Neutrophil (primary cell): ENCODE measurements at regions not wholly inside any gene's neighbourhood (a gene's known extent, or its start where the extent isn't known, plus 50 kb on each side); places are given as distances from the start of the nearest gene placed in this dataset.

Source experiments
- H3K27ac ChIP-seq: fragments of 200-600 bp; sonication (generic); 2 replicates; pipeline ENCODE4 v1.5.1; 2016; ENCODE audit warnings: mild to moderate bottlenecking, moderate library complexity
- H3K27me3 ChIP-seq: fragments of 200-600 bp; sonication (generic); 2 replicates; pipeline ENCODE4 v1.6.0; 2016; ENCODE audit warnings: mild to moderate bottlenecking
- H3K36me3 ChIP-seq: fragments of 200-600 bp; sonication (generic); 2 replicates; pipeline ENCODE4 v1.5.1; 2017
- H3K4me1 ChIP-seq, 2 experiments: fragments of 200-600 bp in 1 of 2; sonication (generic) in 1 of 2; 1 replicate in 1 of 2; 2 replicates in 1 of 2; pipeline versions ENCODE4 v1.5.1 to v1.6.1; 2013 to 2016; ENCODE audit warnings: low read depth in 1 of 2, low read length in 1 of 2, mild to moderate bottlenecking in 1 of 2, moderate library complexity in 1 of 2; ENCODE audit not compliant: control insufficient read depth in 1 of 2, insufficient read depth in 1 of 2
- H3K4me3 ChIP-seq, 2 experiments: fragments of 200-600 bp in 1 of 2; sonication (generic) in 1 of 2; 1 replicate in 1 of 2; 2 replicates in 1 of 2; pipeline ENCODE4 v1.5.1; 2013 to 2016; ENCODE audit warnings: low read depth in 1 of 2, low read length in 1 of 2, mild to moderate bottlenecking in 1 of 2, moderate library complexity in 1 of 2
- H3K9me3 ChIP-seq: fragments of 200-600 bp; sonication (generic); 2 replicates; pipeline ENCODE4 v1.5.1; 2016
- CTCF ChIP-seq: fragments of 200-600 bp; sonication (generic); IDR thresholded peaks from 2 replicates; pipeline ENCODE4 v1.5.1; 2016; ENCODE audit warnings: antibody characterized with exemption

- H3K9me3 ChIP-seq, result no peaks in the 10 kb centered on the region
- no peak for TF ChIP-seq CTCF
- no peaks in the 10 kb centered on the region for H3K27me3 ChIP-seq
- no peaks in the 10 kb centered on the region for H3K4me1 ChIP-seq
- no peak overlapping the region for H3K27ac ChIP-seq
- no peaks in the 10 kb centered on the region for H3K36me3 ChIP-seq
- H3K4me3 ChIP-seq, result no peak overlapping the region
Measured at GRCh38 chr1:42006836-42007235, 88.1 kb upstream of the HIVEP3 start.

- H3K36me3 ChIP-seq, result no peaks in the 10 kb centered on the region
- H3K27ac ChIP-seq, result no peak overlapping the region
- H3K27me3 ChIP-seq, result no peaks in the 10 kb centered on the region
- no peaks in the 10 kb centered on the region for H3K4me1 ChIP-seq
- no peak for TF ChIP-seq CTCF
- H3K9me3 ChIP-seq, result no peaks in the 10 kb centered on the region
- no peak overlapping the region for H3K4me3 ChIP-seq
Measured at GRCh38 chr1:42006093-42006492, 87.4 kb upstream of the HIVEP3 start.

GRCh38 chr1:42005530-42005929 is 86.8 kb upstream of the HIVEP3 start:
- no peaks in the 10 kb centered on the region for H3K4me1 ChIP-seq
- no peak overlapping the region for H3K27ac ChIP-seq
- TF ChIP-seq CTCF, result no peak
- H3K27me3 ChIP-seq, result no peaks in the 10 kb centered on the region
- H3K36me3 ChIP-seq, result no peaks in the 10 kb centered on the region
- no peak overlapping the region for H3K4me3 ChIP-seq
- H3K9me3 ChIP-seq, result no peaks in the 10 kb centered on the region

GRCh38 chr1:42004860-42005259 is 86.1 kb upstream of the HIVEP3 start:
- H3K27me3 ChIP-seq, result no peaks in the 10 kb centered on the region
- H3K4me3 ChIP-seq, result no peak overlapping the region
- H3K9me3 ChIP-seq, result no peaks in the 10 kb centered on the region
- no peaks in the 10 kb centered on the region for H3K36me3 ChIP-seq
- H3K27ac ChIP-seq, result no peak overlapping the region
- H3K4me1 ChIP-seq, result no peaks in the 10 kb centered on the region
- TF ChIP-seq CTCF, result no peak

GRCh38 chr1:42004322-42004721 is 85.6 kb upstream of the HIVEP3 start:
- H3K4me1 ChIP-seq, result no peaks in the 10 kb centered on the region
- H3K9me3 ChIP-seq, result no peaks in the 10 kb centered on the region
- no peak overlapping the region for H3K4me3 ChIP-seq
- TF ChIP-seq CTCF, result no peak
- no peak overlapping the region for H3K27ac ChIP-seq
- H3K36me3 ChIP-seq, result no peaks in the 10 kb centered on the region
- H3K27me3 ChIP-seq, result no peaks in the 10 kb centered on the region

GRCh38 chr1:42003433-42003832 is 84.7 kb upstream of the HIVEP3 start:
- Histone ChIP-seq H3K27ac (no peak overlapping the region), H3K4me1 (no peaks in the 10 kb centered on the region), H3K27me3 (no peaks in the 10 kb centered on the region), H3K36me3 (no peaks in the 10 kb centered on the region), H3K4me3 (no peak overlapping the region), H3K9me3 (no peaks in the 10 kb centered on the region)
- no peak for TF ChIP-seq CTCF
